Activated gamma-delta T cell treated with Interleukin-2 at 50 U/mL for 16 hours (primary cell): ENCODE measurements at regions not wholly inside any gene's neighbourhood (a gene's known extent, or its start where the extent isn't known, plus 50 kb on each side); places are given as distances from the start of the nearest gene placed in this dataset.

ENCODE experiments used
- DNase-seq: peaks from one replicate; pipeline ENCODE4 v3.0.0-alpha.2; 2020

GRCh38 chr2:234763002-234763873 lies 188.6 kb upstream of the SH3BP4 start:
- no peak for DNase-seq

GRCh38 chr2:234761910-234762309 lies 189.9 kb upstream of the SH3BP4 start:
- DNase-seq, result no peak

- DNase-seq, result no peak
Observed at GRCh38 chr2:234754126-234754525, 197.7 kb upstream of the SH3BP4 start.

DNA sequence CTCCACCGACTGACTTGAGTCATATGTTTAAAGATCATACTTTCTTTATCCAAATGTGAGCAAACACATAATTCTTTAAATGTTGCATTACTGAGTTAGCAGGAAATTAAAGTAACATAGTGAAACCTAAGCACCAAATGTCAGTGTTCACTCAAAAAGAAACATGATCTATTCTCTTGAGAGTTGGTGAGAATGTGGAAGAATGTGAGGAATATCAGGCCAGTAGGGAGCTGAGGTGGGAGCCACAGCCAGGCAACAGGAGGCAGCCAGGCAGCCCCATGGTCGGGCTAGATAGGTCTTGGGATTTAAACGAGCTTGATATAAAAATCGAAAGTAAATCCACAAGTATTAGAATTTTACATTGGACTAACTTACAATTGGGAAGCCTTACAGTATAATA lies 198.1 kb upstream of the SH3BP4 start:
- no peak for DNase-seq

GRCh38 chr2:234752966-234753365 lies 198.9 kb upstream of the SH3BP4 start:
- DNase-seq, result no peak

- no peak for DNase-seq
Observed at GRCh38 chr2:234751275-234751973, 200.4 kb upstream of the SH3BP4 start.

DNA sequence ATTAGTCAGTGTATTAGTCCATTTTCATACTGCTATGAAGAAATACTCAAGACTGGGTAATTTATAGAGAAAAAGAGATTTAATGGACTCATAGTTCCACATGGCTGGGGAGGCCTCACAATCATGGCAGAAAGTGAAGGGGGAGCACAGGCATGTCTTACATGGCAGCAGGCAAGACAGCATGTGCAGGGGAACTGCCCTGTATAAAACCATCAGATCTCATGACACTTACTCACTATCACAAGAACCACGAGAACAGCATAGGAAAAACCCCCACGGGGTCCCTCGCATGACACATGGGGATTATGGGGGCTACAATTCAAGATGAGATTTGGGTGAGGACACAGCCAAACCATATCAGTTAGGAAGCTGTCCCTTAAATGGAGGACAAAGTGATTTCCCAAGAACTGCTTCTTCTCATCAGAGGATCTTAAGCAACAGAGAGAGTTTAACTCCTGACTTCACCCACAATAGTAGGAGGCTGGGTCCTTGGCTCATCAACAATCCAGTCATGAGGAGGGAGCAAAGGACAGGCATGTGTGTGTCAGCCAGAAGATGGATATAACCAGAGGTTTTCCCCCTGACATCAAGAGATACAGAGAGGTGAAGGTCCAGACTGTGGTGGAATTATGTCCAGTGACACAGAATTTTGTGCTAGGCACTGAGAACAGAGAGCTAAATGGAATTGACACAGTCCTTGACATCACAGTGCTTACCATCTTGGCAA lies 203.8 kb upstream of the SH3BP4 start:
- DNase-seq, result no peak

DNA sequence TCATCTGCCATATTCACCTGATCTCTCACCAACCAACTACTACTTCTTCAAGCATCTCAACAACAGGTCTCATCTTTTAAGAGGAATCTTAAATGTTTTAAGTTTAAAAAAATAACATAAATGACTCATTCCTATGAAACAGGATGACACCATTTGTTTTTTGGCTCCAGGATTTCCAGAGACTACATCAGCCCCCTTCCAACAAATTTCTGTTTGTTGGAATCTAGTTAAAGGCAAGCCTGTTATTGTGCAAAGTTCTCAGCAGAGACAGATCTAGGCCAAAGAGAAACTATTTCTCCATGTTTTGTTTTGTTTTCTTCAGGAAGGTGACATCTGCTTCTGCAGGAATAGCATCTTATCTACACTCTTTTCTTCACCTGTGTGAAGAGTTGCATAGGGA lies 204.8 kb upstream of the SH3BP4 start:
- no peak for DNase-seq

DNA sequence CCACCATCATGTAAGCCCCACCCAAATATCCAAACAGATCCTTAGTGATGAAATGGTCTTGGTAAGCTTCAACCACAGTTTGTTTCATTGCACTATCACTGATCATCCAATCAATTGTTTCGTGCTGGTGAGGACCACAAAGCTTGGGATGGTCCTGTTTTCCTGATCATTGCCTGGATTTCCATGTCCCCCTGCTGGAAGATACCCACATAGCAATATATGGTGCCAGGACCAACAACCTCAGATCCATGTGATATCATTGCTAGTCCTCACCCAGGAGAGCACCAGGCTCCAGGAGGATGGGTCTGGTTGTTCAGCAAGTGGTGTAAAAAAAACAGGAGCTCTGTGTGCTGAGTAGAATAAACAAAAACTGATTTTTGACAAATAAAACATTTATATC lies 206.5 kb upstream of the SH3BP4 start:
- DNase-seq, result no peak

DNA sequence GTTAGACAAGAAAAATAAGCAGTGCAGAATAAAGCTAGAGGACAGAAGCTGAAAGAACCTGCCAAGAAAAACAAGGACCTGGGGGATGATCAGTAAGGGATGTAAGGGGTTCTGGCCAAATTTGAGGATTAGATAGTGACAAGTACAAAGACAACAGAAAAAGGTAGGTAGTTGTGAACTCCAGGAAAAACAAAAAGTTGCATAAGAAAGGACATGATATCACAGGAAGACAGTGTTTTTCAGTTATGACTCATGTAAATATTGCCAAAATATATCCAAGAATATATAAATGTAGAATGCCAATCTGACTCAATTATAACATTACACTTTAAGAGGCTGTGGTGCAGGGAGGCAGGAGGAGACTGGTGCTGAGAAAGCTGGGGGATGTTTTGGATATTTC lies 209.8 kb upstream of the SH3BP4 start:
- no peak for DNase-seq

- no peak for DNase-seq
Observed at GRCh38 chr2:234739061-234739460, 212.8 kb upstream of the SH3BP4 start.

DNA sequence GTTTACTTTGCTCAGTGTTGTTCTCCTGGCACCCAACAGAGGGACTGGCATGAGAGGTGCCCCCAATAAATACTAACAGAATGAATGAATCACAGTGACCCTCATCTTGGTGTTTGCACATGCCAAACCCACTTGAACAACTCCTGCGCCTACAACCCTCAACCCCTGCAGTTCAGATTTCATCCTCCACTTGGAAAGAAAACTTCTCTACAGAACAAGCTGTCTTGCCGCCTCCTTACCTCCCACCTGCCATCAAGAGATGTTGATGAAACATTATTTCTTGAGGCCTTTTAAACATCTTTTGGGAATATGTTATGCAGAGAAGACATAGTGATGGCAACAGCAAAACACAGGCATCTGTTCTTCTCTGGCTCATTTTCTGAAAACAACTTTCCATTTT lies 216.0 kb upstream of the SH3BP4 start:
- DNase-seq, result no peak

DNA sequence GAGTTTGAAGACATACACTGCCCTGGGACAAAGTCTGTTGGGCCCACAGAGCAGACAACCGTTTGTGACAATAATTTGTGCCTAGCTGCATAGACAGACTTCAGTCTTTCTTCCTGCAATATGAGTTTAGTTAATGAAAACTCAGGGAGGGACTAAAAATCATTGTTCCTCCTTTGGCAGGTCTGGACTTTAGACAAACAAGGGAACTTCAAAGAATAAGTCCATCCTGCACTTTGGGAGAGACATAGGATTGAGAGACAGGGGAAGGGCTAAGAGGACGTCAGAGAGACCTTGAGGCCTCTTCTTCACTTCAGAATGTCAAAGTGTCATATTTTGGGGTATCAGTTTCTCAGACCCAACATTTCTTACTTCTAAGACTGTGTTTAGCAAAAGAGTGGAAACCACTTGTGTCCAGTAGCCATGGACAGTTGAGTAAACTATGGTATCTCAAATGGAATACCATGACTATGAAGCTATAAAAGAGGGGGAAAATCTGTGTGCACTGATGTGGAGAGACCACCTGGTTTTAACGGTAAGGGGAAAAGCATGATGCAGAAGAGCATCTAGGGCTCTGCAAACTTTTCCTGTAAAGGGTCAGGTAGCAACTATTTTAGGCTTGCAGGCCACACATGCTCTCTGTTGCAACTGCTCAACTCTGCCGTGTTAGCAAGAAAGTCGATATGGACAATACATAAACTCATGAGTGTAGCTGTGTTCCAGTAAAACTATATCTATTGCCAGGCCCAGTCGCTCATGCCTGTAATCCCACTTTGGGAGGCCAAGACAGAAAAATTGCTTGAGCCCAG lies 217.8 kb upstream of the SH3BP4 start:
- DNase-seq, result no peak

GRCh38 chr2:234733093-234733489 lies 218.7 kb upstream of the SH3BP4 start:
- DNase-seq, result no peak

GRCh38 chr2:234732404-234733092 lies 219.3 kb upstream of the SH3BP4 start:
- no peak for DNase-seq

GRCh38 chr2:234731236-234731635 lies 220.6 kb upstream of the SH3BP4 start:
- no peak for DNase-seq

GRCh38 chr2:234730066-234730640 lies 221.7 kb upstream of the SH3BP4 start:
- no peak for DNase-seq

DNA sequence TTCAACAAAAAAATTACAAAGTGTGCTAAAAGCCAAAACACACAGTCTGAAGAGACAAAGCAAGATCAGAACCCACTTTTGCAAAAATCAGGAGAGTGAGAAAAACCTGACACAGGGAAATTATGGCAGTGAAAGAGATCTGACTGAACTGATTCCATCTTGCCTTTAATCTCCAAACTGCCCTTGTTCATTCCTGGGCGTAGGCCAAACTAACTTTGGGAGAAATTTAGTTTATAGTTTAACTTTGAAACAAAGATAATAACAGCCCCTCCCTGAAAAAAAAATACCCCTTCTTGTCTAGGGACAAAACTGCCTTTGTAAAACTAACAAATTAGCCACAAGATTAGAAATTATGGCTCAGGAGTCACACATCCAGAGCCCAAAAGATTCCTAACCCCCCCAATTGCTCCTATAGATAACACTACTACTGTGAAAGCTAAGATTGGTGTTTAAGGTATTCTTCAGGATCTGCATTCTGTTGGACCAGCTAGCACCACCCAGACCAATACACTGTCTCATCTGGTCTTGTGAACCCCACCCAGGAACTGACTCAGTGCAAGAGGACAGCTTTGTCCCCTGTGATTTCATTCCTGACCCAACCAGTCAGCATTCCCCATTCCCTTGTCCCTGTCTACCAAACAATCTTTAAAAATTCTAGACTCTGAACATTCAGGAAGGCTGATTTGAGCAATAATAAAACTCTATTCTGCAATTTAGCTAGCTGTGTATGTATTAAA lies 226.1 kb upstream of the SH3BP4 start:
- DNase-seq, result no peak

- no peak for DNase-seq
Observed at GRCh38 chr2:234724850-234725249, 227.0 kb upstream of the SH3BP4 start.

DNA sequence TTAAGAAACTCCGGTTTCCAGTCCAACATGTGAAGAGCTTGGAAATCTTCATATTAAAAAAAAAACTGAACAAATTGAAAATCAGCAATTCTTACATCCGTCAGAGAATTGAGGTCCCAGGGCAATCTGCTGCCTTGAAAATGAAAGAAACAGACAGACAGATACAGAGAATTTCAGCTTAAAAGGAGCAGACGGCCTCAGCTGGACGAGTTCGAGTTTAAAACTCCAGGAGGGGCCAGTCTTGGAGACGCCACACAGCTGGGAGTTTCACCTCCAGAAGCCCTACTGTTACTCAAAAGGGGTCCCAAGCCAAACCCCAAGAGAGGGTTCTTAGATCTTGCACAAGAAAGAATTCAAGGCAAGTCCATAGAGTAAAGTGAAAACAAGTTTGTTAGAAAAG lies 226.5 kb upstream of the ARL4C start:
- DNase-seq, result no peak

- DNase-seq, result no peak
Observed at GRCh38 chr2:234722176-234722575, 225.3 kb upstream of the ARL4C start.
